ENCODE measurements at regions not wholly inside any gene's neighbourhood (a gene's known extent, or its start where the extent isn't known, plus 50 kb on each side); places are given as distances from the start of the nearest gene placed in this dataset.

DNA sequence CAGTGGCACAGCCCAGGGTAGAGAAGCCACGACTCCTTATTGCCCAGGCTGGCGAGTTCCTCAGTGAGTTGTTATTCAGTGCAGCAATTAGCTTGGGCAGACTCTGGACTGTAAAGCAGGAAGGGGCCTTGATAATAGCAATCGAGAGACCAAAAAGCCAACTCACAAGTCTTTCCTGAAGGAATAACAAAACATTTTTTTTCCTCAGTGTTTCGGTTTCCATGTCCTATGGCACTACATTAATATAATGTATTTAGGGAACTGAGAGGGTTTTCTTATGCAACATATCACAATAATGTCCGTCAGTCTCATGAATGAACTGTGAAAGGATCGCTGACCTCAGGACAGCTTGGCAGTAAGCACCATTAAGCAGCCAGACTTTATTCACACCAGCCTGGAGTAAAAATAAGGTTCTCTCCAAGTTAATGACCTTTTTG is 248.9 kb upstream of the TBL1XR1 start:
- Histone ChIP-seq H3K36me3 (no peaks in the 10 kb centered on the region), H3K27ac (peak overlapping the region in 2 of 12 donors; percentile 40 to 69), H3K4me3 (no peak overlapping the region), H3K9me3 (no peaks in the 10 kb centered on the region), H3K27me3 (no peaks in the 10 kb centered on the region), H3K4me1 (peaks cover 0 to 43% (median 1%) of the 10 kb centered on the region in 12 donors)
- TF ChIP-seq, protein P1, sequence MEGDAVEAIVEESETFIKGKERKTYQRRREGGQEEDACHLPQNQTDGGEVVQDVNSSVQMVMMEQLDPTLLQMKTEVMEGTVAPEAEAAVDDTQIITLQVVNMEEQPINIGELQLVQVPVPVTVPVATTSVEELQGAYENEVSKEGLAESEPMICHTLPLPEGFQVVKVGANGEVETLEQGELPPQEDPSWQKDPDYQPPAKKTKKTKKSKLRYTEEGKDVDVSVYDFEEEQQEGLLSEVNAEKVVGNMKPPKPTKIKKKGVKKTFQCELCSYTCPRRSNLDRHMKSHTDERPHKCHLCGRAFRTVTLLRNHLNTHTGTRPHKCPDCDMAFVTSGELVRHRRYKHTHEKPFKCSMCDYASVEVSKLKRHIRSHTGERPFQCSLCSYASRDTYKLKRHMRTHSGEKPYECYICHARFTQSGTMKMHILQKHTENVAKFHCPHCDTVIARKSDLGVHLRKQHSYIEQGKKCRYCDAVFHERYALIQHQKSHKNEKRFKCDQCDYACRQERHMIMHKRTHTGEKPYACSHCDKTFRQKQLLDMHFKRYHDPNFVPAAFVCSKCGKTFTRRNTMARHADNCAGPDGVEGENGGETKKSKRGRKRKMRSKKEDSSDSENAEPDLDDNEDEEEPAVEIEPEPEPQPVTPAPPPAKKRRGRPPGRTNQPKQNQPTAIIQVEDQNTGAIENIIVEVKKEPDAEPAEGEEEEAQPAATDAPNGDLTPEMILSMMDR (IDR thresholded peaks at IDR 0.05): no peak
- TF ChIP-seq POLR2A (IDR thresholded peaks at IDR 0.05): no peak
- ATAC-seq: no peak
- intact Hi-C loops (cut with DNase I): no loop called here
- WGBS, 4 donors: 81 to 85% (median 83%) methylated on average over 6 of the region's 6 CpGs
- no peak for DNase-seq

DNA sequence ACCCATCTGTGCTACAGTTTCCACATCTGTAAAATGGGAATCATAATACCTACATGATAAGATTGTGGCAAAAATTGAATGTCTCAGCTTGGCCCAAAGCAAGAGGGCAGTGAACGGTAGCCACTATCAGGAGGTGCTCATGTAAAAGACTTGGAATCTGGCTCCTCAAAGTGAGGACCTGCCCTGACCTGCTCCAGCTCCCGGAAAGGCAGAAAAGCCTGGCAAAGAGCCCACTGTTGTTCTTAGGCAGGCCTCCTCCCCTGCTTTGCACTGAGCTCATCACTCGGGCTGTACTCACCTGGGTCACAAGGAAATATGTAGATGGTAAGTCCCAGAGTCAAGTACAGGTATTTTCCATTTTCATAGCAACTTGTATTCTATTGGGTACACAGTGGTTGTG is 250.7 kb upstream of the TBL1XR1 start:
- H3K4me1 ChIP-seq: peaks cover 3 to 59% (median 14%) of the 10 kb centered on the region in 12 donors
- no peak for TF ChIP-seq POLR2A (IDR thresholded peaks at IDR 0.05)
- TF ChIP-seq, protein P1 (IDR thresholded peaks at IDR 0.05): no peak
- 59 to 71% (median 64%) methylated on average over 3 of the region's 3 CpGs for WGBS, 4 donors
- no peak for ATAC-seq
- no peaks in the 10 kb centered on the region for H3K27me3 ChIP-seq
- no peak for DNase-seq
- no peak overlapping the region for H3K4me3 ChIP-seq
- H3K27ac ChIP-seq: peak overlapping the region in 1 of 12 donors; percentile 79
- intact Hi-C loops (cut with DNase I): no loop called here
- no peaks in the 10 kb centered on the region for H3K9me3 ChIP-seq
- H3K36me3 ChIP-seq: no peaks in the 10 kb centered on the region

DNA sequence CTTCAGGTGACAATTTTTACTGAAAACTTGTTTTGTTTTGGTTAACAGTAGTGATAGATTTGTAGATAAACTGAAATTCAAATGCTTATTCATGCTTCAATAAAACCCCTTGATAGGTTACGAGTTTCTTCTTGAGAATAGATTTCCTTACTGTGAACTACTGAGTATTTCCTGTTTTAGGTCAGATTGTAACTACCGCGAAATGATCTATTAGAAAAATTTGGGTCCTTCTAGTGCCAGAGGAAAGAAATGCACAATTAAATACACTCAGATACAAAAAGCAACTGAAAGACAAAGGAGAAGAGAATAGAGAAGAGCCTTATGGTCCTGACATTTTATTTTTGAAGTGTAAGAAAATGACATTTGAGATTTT is 251.7 kb upstream of the TBL1XR1 start:
- Histone ChIP-seq H3K27me3 (no peaks in the 10 kb centered on the region), H3K4me3 (no peak overlapping the region), H3K4me1 (peaks cover 3 to 60% (median 12%) of the 10 kb centered on the region in 12 donors), H3K27ac (peak overlapping the region in 2 of 12 donors; percentile 54 to 79), H3K9me3 (no peaks in the 10 kb centered on the region), H3K36me3 (no peaks in the 10 kb centered on the region)
- DNase-seq (no peak), ATAC-seq (no peak)
- TF ChIP-seq, protein P1 (IDR thresholded peaks at IDR 0.05): no peak
- no peak for TF ChIP-seq POLR2A (IDR thresholded peaks at IDR 0.05)
- intact Hi-C loops (cut with DNase I): no loop called here
- WGBS, 4 donors: 50 to 68% (median 60%) methylated on average over 3 of the region's 3 CpGs

DNA sequence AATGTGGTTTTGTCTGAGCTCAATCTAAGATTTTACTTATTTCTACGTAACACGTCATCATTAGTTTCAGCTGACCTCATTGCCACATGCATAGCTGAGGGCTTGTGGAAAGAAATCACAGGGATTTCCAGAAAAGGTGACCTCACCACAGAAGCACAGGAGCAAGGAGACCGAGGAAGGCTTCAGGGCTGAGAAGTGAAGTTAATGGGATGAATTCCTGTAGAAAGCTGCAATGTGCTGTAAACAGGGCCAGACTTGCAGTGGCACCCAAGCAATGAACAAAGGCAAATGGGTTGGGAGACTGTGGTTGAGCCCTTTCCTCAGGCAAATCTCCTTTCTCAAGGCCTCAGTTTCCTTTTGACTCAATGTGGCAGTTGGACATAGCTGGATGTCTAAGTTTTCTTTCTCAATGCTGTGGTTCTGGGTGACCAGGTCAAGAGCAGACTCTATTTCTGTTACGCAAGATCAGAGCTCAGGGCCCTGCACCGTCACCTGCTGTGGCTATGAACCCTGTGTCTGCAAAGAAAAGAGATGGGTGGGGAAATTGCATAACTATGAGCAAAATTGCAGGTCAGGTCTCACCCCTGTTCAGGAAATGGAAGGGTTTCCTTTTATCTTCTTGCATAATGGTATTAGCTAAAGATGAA is 252.2 kb upstream of the TBL1XR1 start:
- Histone ChIP-seq H3K27me3 (no peaks in the 10 kb centered on the region), H3K27ac (peak overlapping the region in 2 of 12 donors; percentile 54 to 79), H3K4me3 (no peak overlapping the region), H3K36me3 (no peaks in the 10 kb centered on the region), H3K4me1 (peaks cover 3 to 63% (median 12%) of the 10 kb centered on the region in 12 donors), H3K9me3 (no peaks in the 10 kb centered on the region)
- no peak for TF ChIP-seq POLR2A (IDR thresholded peaks at IDR 0.05)
- TF ChIP-seq, protein P1 (IDR thresholded peaks at IDR 0.05): no peak
- 88 to 95% (median 92%) methylated on average over 5 of the region's 5 CpGs for WGBS, 4 donors
- intact Hi-C loops (cut with DNase I): loop anchor here in 1 of 10 donors (10.0 kb wide), 1 partner anchor 255 kb away; the partner anchor contains the start of gene TBL1XR1
- ATAC-seq: peak in 2 of 4 donors; percentile 50 to 64
- no peak for DNase-seq

Measured in heart left ventricle (tissue), 16 donors.